DOHH2 (cell line): ENCODE measurements at regions not wholly inside any gene's neighbourhood (a gene's known extent, or its start where the extent isn't known, plus 50 kb on each side); places are given as distances from the start of the nearest gene placed in this dataset.

ENCODE experiments used
- H3F3A ChIP-seq: fragments of 200-600 bp; sonication (generic), shearing (Covaris generic); 2 replicates; pipeline ENCODE4 v1.6.0; 2016; ENCODE audit warnings: antibody characterized with exemption, mild to moderate bottlenecking; ENCODE audit not compliant: control insufficient read depth, insufficient read depth
- H3K27ac ChIP-seq: fragments of 200-600 bp; sonication (generic); 2 replicates; pipeline ENCODE4 v1.5.1; 2014; ENCODE audit warnings: low read depth, mild to moderate bottlenecking, low read length, moderate library complexity
- H3K27me3 ChIP-seq: fragments of 200-600 bp; sonication (generic); 2 replicates; pipeline ENCODE4 v1.6.1; 2014; ENCODE audit warnings: mild to moderate bottlenecking, low read length, mixed read lengths; ENCODE audit not compliant: control insufficient read depth
- H3K36me3 ChIP-seq: fragments of 200-600 bp; sonication (generic); 2 replicates; pipeline ENCODE4 v1.6.1; 2014; ENCODE audit warnings: mild to moderate bottlenecking, low read length, moderate library complexity, mixed read lengths; ENCODE audit not compliant: control insufficient read depth
- H3K4me1 ChIP-seq: fragments of 200-600 bp; sonication (generic); 2 replicates; pipeline ENCODE4 v1.6.1; 2014; ENCODE audit warnings: mild to moderate bottlenecking, low read length, mixed read lengths; ENCODE audit not compliant: control insufficient read depth
- H3K4me2 ChIP-seq: fragments of 200-600 bp; sonication (generic); 2 replicates; pipeline ENCODE4 v1.6.0; 2014; ENCODE audit warnings: mild to moderate bottlenecking, low read length, moderate library complexity
- H3K4me3 ChIP-seq: fragments of 200-600 bp; sonication (generic); 2 replicates; pipeline ENCODE4 v1.5.1; 2014; ENCODE audit warnings: mild to moderate bottlenecking, low read length, mixed read lengths
- H3K79me2 ChIP-seq: fragments of 200-600 bp; sonication (generic); 2 replicates; pipeline ENCODE4 v1.6.1; 2014; ENCODE audit warnings: mild to moderate bottlenecking, low read length, mixed read lengths; ENCODE audit not compliant: control insufficient read depth
- H3K9me2 ChIP-seq: fragments of 200-600 bp; sonication (generic); replicated peaks from 2 replicates; pipeline ENCODE4 v1.6.1; 2014; ENCODE audit warnings: mild to moderate bottlenecking, low read length, mixed read lengths; ENCODE audit not compliant: control insufficient read depth
- H3K9me3 ChIP-seq: fragments of 200-600 bp; sonication (generic); 2 replicates; pipeline ENCODE4 v1.6.1; 2014; ENCODE audit warnings: antibody characterized with exemption, low read length, mixed read lengths; ENCODE audit not compliant: control insufficient read depth, insufficient read depth
- H4K20me1 ChIP-seq: fragments of 200-600 bp; sonication (generic); 2 replicates; pipeline ENCODE4 v1.6.0; 2014; ENCODE audit warnings: low read depth, mild to moderate bottlenecking, antibody characterized with exemption, low read length, moderate library complexity; ENCODE audit not compliant: control insufficient read depth, insufficient read depth
- CTCF ChIP-seq: fragments of 200-600 bp; sonication (generic); IDR thresholded peaks from one replicate; pipeline ENCODE4 v1.5.1; 2014; ENCODE audit warnings: antibody characterized with exemption, mild to moderate bottlenecking, low read depth, low read length; ENCODE audit not compliant: poor library complexity, severe bottlenecking
- EZH2phosphoT487 ChIP-seq: fragments of 200-600 bp; sonication (generic); IDR thresholded peaks from 2 replicates; pipeline ENCODE4 v1.6.1; 2017; ENCODE audit warnings: borderline replicate concordance, mild to moderate bottlenecking, antibody characterized with exemption, low read length, moderate library complexity, mixed read lengths

GRCh38 chr6:82551831-82552230, 188.2 kb downstream of the TPBG start:
- no peak for TF ChIP-seq EZH2phosphoT487
- no peak for TF ChIP-seq CTCF
- no peaks in the 10 kb centered on the region for H3K79me2 ChIP-seq
- H3K4me2 ChIP-seq = no peak overlapping the region
- no peaks in the 10 kb centered on the region for H3K9me3 ChIP-seq
- H4K20me1 ChIP-seq = no peaks in the 10 kb centered on the region
- H3K9me2 ChIP-seq = no peaks in the 10 kb centered on the region
- no peaks in the 10 kb centered on the region for H3F3A ChIP-seq
- no peak overlapping the region for H3K27ac ChIP-seq
- no peak overlapping the region for H3K4me3 ChIP-seq
- H3K36me3 ChIP-seq = no peaks in the 10 kb centered on the region
- H3K27me3 ChIP-seq = no peaks in the 10 kb centered on the region
- no peaks in the 10 kb centered on the region for H3K4me1 ChIP-seq

GRCh38 chr6:82553863-82554531, 190.4 kb downstream of the TPBG start:
- H3K36me3 ChIP-seq = no peaks in the 10 kb centered on the region
- no peaks in the 10 kb centered on the region; the same call in 1 of the 2 replicates for H3K9me3 ChIP-seq
- no peaks in the 10 kb centered on the region for H4K20me1 ChIP-seq
- H3K4me3 ChIP-seq = no peak overlapping the region
- H3K79me2 ChIP-seq = no peaks in the 10 kb centered on the region
- no peaks in the 10 kb centered on the region for H3K27me3 ChIP-seq
- TF ChIP-seq CTCF = no peak
- TF ChIP-seq EZH2phosphoT487 = no peak
- no peaks in the 10 kb centered on the region for H3K4me1 ChIP-seq
- H3K27ac ChIP-seq = no peak overlapping the region
- H3F3A ChIP-seq = no peaks in the 10 kb centered on the region
- H3K4me2 ChIP-seq = no peak overlapping the region
- H3K9me2 ChIP-seq = no peaks in the 10 kb centered on the region

- no peaks in the 10 kb centered on the region for H3K27me3 ChIP-seq
- H3K36me3 ChIP-seq = no peaks in the 10 kb centered on the region
- TF ChIP-seq EZH2phosphoT487 (no peak), CTCF (no peak)
- no peaks in the 10 kb centered on the region for H3F3A ChIP-seq
- no peaks in the 10 kb centered on the region for H3K9me2 ChIP-seq
- H3K4me1 ChIP-seq = no peaks in the 10 kb centered on the region
- no peak overlapping the region for H3K4me2 ChIP-seq
- no peak overlapping the region for H3K4me3 ChIP-seq
- no peaks in the 10 kb centered on the region; the same call in 1 of the 2 replicates for H3K9me3 ChIP-seq
- H3K27ac ChIP-seq = no peak overlapping the region
- no peaks in the 10 kb centered on the region for H4K20me1 ChIP-seq
- no peaks in the 10 kb centered on the region for H3K79me2 ChIP-seq
These were observed 191.0 kb downstream of the TPBG start for GRCh38 chr6:82554666-82555065.
